GM21529 (cell line): ENCODE measurements at regions not wholly inside any gene's neighbourhood (a gene's known extent, or its start where the extent isn't known, plus 50 kb on each side); places are given as distances from the start of the nearest gene placed in this dataset.

Experiments used
- ATAC-seq: cut with Tn5 transposase; IDR thresholded peaks from one replicate; pipeline ENCODE4 v1.9.1; 2021; ENCODE audit not compliant: unreplicated experiment

GRCh38 chr9:17846948-17847655 lies 268.2 kb downstream of the SH3GL2 start:
- ATAC-seq = no peak

GRCh38 chr9:17847908-17848307 lies 269.0 kb downstream of the SH3GL2 start:
- ATAC-seq = no peak

GRCh38 chr9:17852108-17852507 lies 273.2 kb downstream of the SH3GL2 start:
- no peak for ATAC-seq

GRCh38 chr9:17854487-17854886 lies 275.6 kb downstream of the SH3GL2 start:
- ATAC-seq = no peak

- ATAC-seq = no peak
Observed at GRCh38 chr9:17856995-17857394, 278.1 kb downstream of the SH3GL2 start.

GRCh38 chr9:17859228-17859627 lies 280.4 kb downstream of the SH3GL2 start:
- ATAC-seq = no peak

- no peak for ATAC-seq
Observed at GRCh38 chr9:17859987-17860386, 281.1 kb downstream of the SH3GL2 start.

- ATAC-seq = no peak
Observed at GRCh38 chr9:17862101-17862500, 283.2 kb downstream of the SH3GL2 start.

- no peak for ATAC-seq
Observed at GRCh38 chr9:17862629-17863028, 283.8 kb downstream of the SH3GL2 start.

GRCh38 chr9:17863213-17863883 lies 284.5 kb downstream of the SH3GL2 start:
- ATAC-seq = peak; percentile 86

- no peak for ATAC-seq
Observed at GRCh38 chr9:17863924-17864323, 285.1 kb downstream of the SH3GL2 start.

GRCh38 chr9:17864951-17865350 lies 286.1 kb downstream of the SH3GL2 start:
- ATAC-seq = no peak

GRCh38 chr9:17865881-17866280 lies 287.0 kb downstream of the SH3GL2 start:
- no peak for ATAC-seq

GRCh38 chr9:17870722-17871121 lies 291.9 kb downstream of the SH3GL2 start:
- ATAC-seq = no peak

GRCh38 chr9:17871213-17871890 lies 292.5 kb downstream of the SH3GL2 start:
- no peak for ATAC-seq

GRCh38 chr9:17875886-17876285 lies 297.0 kb downstream of the SH3GL2 start:
- ATAC-seq = no peak

- ATAC-seq = no peak
Observed at GRCh38 chr9:17876687-17877086, 297.8 kb downstream of the SH3GL2 start.

GRCh38 chr9:17878810-17879370 lies 300.0 kb downstream of the SH3GL2 start:
- ATAC-seq = no peak

- no peak for ATAC-seq
Observed at GRCh38 chr9:17881371-17881770, 302.5 kb downstream of the SH3GL2 start.

GRCh38 chr9:17882688-17883594 lies 304.1 kb downstream of the SH3GL2 start:
- no peak for ATAC-seq

- ATAC-seq = no peak
Observed at GRCh38 chr9:17888066-17888465, 309.2 kb downstream of the SH3GL2 start.
